NCI-H1417 (cell line): ENCODE measurements at regions not wholly inside any gene's neighbourhood (a gene's known extent, or its start where the extent isn't known, plus 50 kb on each side); places are given as distances from the start of the nearest gene placed in this dataset.
"Not testable (repeated sequence)": the region's sequence is repeated elsewhere in the genome, so short reads cannot be mapped to it uniquely, and the experiment has no call there.

Experiments
- DNase-seq, 3 experiments: peaks; one replicate each; lab custom pipeline; 2025; lab: John Stamatoyannopoulos, UW

- DNase-seq = no peak
These were observed 98.2 kb upstream of the TRIB2 start for GRCh38 chr2:12618576-12618975.

GRCh38 chr2:12619975-12620374 lies 96.8 kb upstream of the TRIB2 start:
- DNase-seq = no peak

GRCh38 chr2:12620759-12621158 lies 96.0 kb upstream of the TRIB2 start:
- DNase-seq = no peak

GRCh38 chr2:12623051-12623450 lies 93.7 kb upstream of the TRIB2 start:
- DNase-seq = peak in 1 of 3 experiments; percentile 45

- no peak for DNase-seq
These were observed 92.4 kb upstream of the TRIB2 start for GRCh38 chr2:12624384-12624783.

GRCh38 chr2:12624905-12625598 lies 91.7 kb upstream of the TRIB2 start:
- DNase-seq = peak in 1 of 3 experiments; percentile 91

GRCh38 chr2:12628541-12628940 lies 88.2 kb upstream of the TRIB2 start:
- not testable (repeated sequence) for DNase-seq

GRCh38 chr2:12636837-12637581 lies 79.7 kb upstream of the TRIB2 start:
- no peak for DNase-seq

GRCh38 chr2:12637754-12638153 lies 79.0 kb upstream of the TRIB2 start:
- DNase-seq = no peak

GRCh38 chr2:12641441-12641840 lies 75.3 kb upstream of the TRIB2 start:
- peak in 1 of 3 experiments; percentile 37 for DNase-seq

GRCh38 chr2:12642332-12642731 lies 74.4 kb upstream of the TRIB2 start:
- no peak for DNase-seq

GRCh38 chr2:12642859-12643258 lies 73.9 kb upstream of the TRIB2 start:
- DNase-seq = peak in 1 of 3 experiments; percentile 51

GRCh38 chr2:12649602-12650400 lies 66.9 kb upstream of the TRIB2 start:
- DNase-seq = no peak

- no peak for DNase-seq
These were observed 65.1 kb upstream of the TRIB2 start for GRCh38 chr2:12651641-12652040.

GRCh38 chr2:12652723-12653122 lies 64.0 kb upstream of the TRIB2 start:
- no peak for DNase-seq

GRCh38 chr2:12657560-12657959 lies 59.2 kb upstream of the TRIB2 start:
- DNase-seq = no peak

- DNase-seq = no peak
These were observed 58.3 kb upstream of the TRIB2 start for GRCh38 chr2:12658310-12658945.

GRCh38 chr2:12661489-12661888 lies 55.2 kb upstream of the TRIB2 start:
- DNase-seq = no peak

- DNase-seq = no peak
These were observed 53.3 kb upstream of the TRIB2 start for GRCh38 chr2:12663306-12664037.

GRCh38 chr2:12665334-12665733 lies 51.4 kb upstream of the TRIB2 start:
- DNase-seq = no peak

GRCh38 chr2:12666445-12666844 lies 50.3 kb upstream of the TRIB2 start:
- DNase-seq = no peak
